Loucy (cell line): ENCODE measurements at regions not wholly inside any gene's neighbourhood (a gene's known extent, or its start where the extent isn't known, plus 50 kb on each side); places are given as distances from the start of the nearest gene placed in this dataset.
"Not testable (repeated sequence)": the region's sequence is repeated elsewhere in the genome, so short reads cannot be mapped to it uniquely, and the experiment has no call there.

Experiments used
- H2AFZ ChIP-seq: fragments of 200-600 bp; sonication (generic); 2 replicates; pipeline ENCODE4 v1.6.0; 2016; ENCODE audit warnings: antibody characterized with exemption, mild to moderate bottlenecking, low read length, moderate library complexity
- H3F3A ChIP-seq: fragments of 200-600 bp; 2 replicates; pipeline ENCODE4 v1.6.0; 2016; ENCODE audit warnings: antibody characterized with exemption, low read depth, mild to moderate bottlenecking
- H3K27me3 ChIP-seq: fragments of 200-600 bp; sonication (generic); 2 replicates; pipeline ENCODE4 v1.6.1; 2014; ENCODE audit warnings: low read length, mild to moderate bottlenecking; ENCODE audit not compliant: insufficient read depth, poor library complexity, severe bottlenecking
- H3K36me3 ChIP-seq: fragments of 200-600 bp; sonication (generic); 2 replicates; pipeline ENCODE4 v1.6.1; 2016; ENCODE audit warnings: low read length; ENCODE audit not compliant: insufficient read depth
- H3K4me1 ChIP-seq: fragments of 200-600 bp; sonication (generic); 2 replicates; pipeline ENCODE4 v1.5.1; 2014; ENCODE audit warnings: low read length, mild to moderate bottlenecking; ENCODE audit not compliant: insufficient read depth, poor library complexity, severe bottlenecking
- H3K4me2 ChIP-seq: fragments of 200-600 bp; sonication (generic); 2 replicates; pipeline ENCODE4 v1.6.0; 2014; ENCODE audit warnings: antibody characterized with exemption, low read length, low read depth, mild to moderate bottlenecking; ENCODE audit not compliant: poor library complexity, severe bottlenecking
- H3K4me3 ChIP-seq: fragments of 200-600 bp; sonication (generic); 2 replicates; pipeline ENCODE4 v1.5.1; 2014; ENCODE audit warnings: low read length, mild to moderate bottlenecking, mixed read lengths; ENCODE audit not compliant: poor library complexity, severe bottlenecking
- H3K79me2 ChIP-seq: fragments of 200-600 bp; sonication (generic); 2 replicates; pipeline ENCODE4 v1.6.1; 2014; ENCODE audit warnings: low read length; ENCODE audit not compliant: insufficient read depth
- H3K9ac ChIP-seq: fragments of 200-600 bp; sonication (generic); 2 replicates; pipeline ENCODE4 v1.6.0; 2014; ENCODE audit warnings: mild to moderate bottlenecking, low read depth, low read length, moderate library complexity; ENCODE audit not compliant: poor library complexity, severe bottlenecking
- H3K9me2 ChIP-seq: fragments of 200-600 bp; sonication (generic); replicated peaks from 2 replicates; pipeline ENCODE4 v1.6.1; 2016; ENCODE audit warnings: low read depth, low read length, mixed read lengths
- H3K9me3 ChIP-seq: fragments of 200-600 bp; sonication (generic); 2 replicates; pipeline ENCODE4 v1.6.1; 2014; ENCODE audit warnings: mild to moderate bottlenecking, antibody characterized with exemption, low read length, low read depth; ENCODE audit not compliant: insufficient read depth
- H4K20me1 ChIP-seq: fragments of 200-600 bp; sonication (generic); 2 replicates; pipeline ENCODE4 v1.6.0; 2014; ENCODE audit warnings: antibody characterized with exemption, low read length, mild to moderate bottlenecking; ENCODE audit not compliant: insufficient read depth, poor library complexity, severe bottlenecking
- CTCF ChIP-seq: fragments of 200-600 bp; sonication (generic); conservative IDR thresholded peaks from 2 replicates; pipeline ENCODE4 v1.5.1; 2014; ENCODE audit warnings: mild to moderate bottlenecking, antibody characterized with exemption, low read length
- EZH2phosphoT487 ChIP-seq: fragments of 200-600 bp; IDR thresholded peaks from 2 replicates; pipeline ENCODE4 v1.6.1; 2018; ENCODE audit warnings: antibody characterized with exemption, mild to moderate bottlenecking, moderate library complexity, borderline replicate concordance

DNA sequence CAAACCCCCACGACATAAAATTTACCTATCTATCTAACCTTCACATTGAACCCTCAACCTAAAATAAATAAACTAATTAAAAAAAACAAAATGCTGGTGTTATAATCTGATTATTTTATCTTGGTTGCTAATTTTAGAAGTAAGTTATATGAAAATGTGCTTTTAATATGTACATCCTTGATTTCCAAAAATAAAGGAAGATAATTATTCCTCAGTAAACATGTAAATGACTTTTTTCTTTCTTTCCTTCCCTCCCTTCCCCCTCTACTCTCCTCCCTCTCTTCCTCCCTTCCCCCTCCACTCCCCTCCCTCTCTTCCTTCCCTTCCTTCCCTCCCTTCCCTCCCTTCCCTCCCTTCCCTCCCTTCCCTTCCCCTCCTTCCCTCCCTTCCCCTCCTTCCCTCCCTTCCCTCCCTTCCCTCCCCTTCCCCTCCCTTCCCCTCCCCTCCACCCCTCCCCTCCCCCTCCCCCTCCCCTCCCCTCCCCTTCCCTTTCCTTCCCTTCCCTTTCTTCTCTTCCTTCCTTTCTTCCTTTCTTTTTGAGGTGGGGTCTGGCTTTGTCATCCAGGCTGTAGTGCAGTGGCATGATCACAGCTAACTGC, 180.0 kb upstream of the GIMD1 start:
- no peak overlapping the region for H3K4me2 ChIP-seq
- no peaks in the 10 kb centered on the region for H3K9me2 ChIP-seq
- H4K20me1 ChIP-seq = no peaks in the 10 kb centered on the region
- H3K9ac ChIP-seq = no peak overlapping the region
- no peaks in the 10 kb centered on the region for H3K27me3 ChIP-seq
- H3K79me2 ChIP-seq = no peaks in the 10 kb centered on the region
- H3K9me3 ChIP-seq = no peaks in the 10 kb centered on the region
- TF ChIP-seq CTCF (no peak), EZH2phosphoT487 (no peak)
- H2AFZ ChIP-seq = no peak overlapping the region
- H3K4me1 ChIP-seq = no peaks in the 10 kb centered on the region
- H3K4me3 ChIP-seq = no peak overlapping the region
- H3F3A ChIP-seq = no peaks in the 10 kb centered on the region
- H3K36me3 ChIP-seq = no peaks in the 10 kb centered on the region

GRCh38 chr4:106546370-106546769, 177.8 kb upstream of the GIMD1 start:
- no peaks in the 10 kb centered on the region for H3K79me2 ChIP-seq
- H3K9me2 ChIP-seq = no peaks in the 10 kb centered on the region
- H3F3A ChIP-seq = no peaks in the 10 kb centered on the region
- no peaks in the 10 kb centered on the region for H3K9me3 ChIP-seq
- no peak overlapping the region for H2AFZ ChIP-seq
- TF ChIP-seq CTCF (no peak), EZH2phosphoT487 (no peak)
- H3K4me1 ChIP-seq = no peaks in the 10 kb centered on the region
- H3K4me2 ChIP-seq = no peak overlapping the region
- H3K27me3 ChIP-seq = no peaks in the 10 kb centered on the region
- H3K36me3 ChIP-seq = no peaks in the 10 kb centered on the region
- no peaks in the 10 kb centered on the region for H4K20me1 ChIP-seq
- no peak overlapping the region for H3K4me3 ChIP-seq
- no peak overlapping the region for H3K9ac ChIP-seq

- not testable (repeated sequence) for H3K27me3 ChIP-seq, H3F3A ChIP-seq, H2AFZ ChIP-seq, H4K20me1 ChIP-seq, H3K4me3 ChIP-seq, H3K4me2 ChIP-seq, H3K9me2 ChIP-seq, H3K9me3 ChIP-seq, H3K36me3 ChIP-seq, H3K9ac ChIP-seq, H3K79me2 ChIP-seq, H3K4me1 ChIP-seq
These were observed 174.0 kb upstream of the GIMD1 start for GRCh38 chr4:106542609-106543008.

GRCh38 chr4:106541253-106541652, 172.7 kb upstream of the GIMD1 start:
- H3K4me2 ChIP-seq = no peak overlapping the region
- no peak for TF ChIP-seq EZH2phosphoT487
- no peak for TF ChIP-seq CTCF
- no peak overlapping the region for H2AFZ ChIP-seq
- H4K20me1 ChIP-seq = no peaks in the 10 kb centered on the region
- no peaks in the 10 kb centered on the region for H3K9me3 ChIP-seq
- H3K36me3 ChIP-seq = no peaks in the 10 kb centered on the region
- H3F3A ChIP-seq = no peaks in the 10 kb centered on the region
- H3K4me1 ChIP-seq = no peaks in the 10 kb centered on the region
- H3K79me2 ChIP-seq = no peaks in the 10 kb centered on the region
- no peak overlapping the region for H3K9ac ChIP-seq
- no peaks in the 10 kb centered on the region for H3K9me2 ChIP-seq
- H3K4me3 ChIP-seq = no peak overlapping the region
- no peaks in the 10 kb centered on the region for H3K27me3 ChIP-seq
